Caco-2 (cell line): ENCODE measurements at regions not wholly inside any gene's neighbourhood (a gene's known extent, or its start where the extent isn't known, plus 50 kb on each side); places are given as distances from the start of the nearest gene placed in this dataset.

Experiments used
- BruUV-seq: library from RNA; stranded (reverse); fragments of 400-500 nt; replicated peaks from 2 replicates; lab custom pipeline; 2021; lab: Mats Ljungman, UMichigan
- CTCF ChIA-PET: fragments of 300-600 bp; sonication (Branson Sonifier 250); formaldehyde crosslinking; loops from one replicate; lab custom pipeline; 2022; ENCODE audit warnings: antibody characterized with exemption; lab: Charles Lee
- POLR2A ChIA-PET: fragments of 300-600 bp; sonication (Branson Sonifier 250); formaldehyde crosslinking; loops from one replicate; lab custom pipeline; 2022; ENCODE audit warnings: antibody characterized with exemption; lab: Charles Lee
- DNase-seq, 2 experiments: peaks; one replicate each; pipeline versions ENCODE4 v3.0.0 to v3.0.0-alpha.2; 2020 to 2022
- H3K27me3 ChIP-seq: replicated peaks from 2 replicates; pipeline ENCODE4 v1.6.0; 2011; ENCODE audit warnings: low read length; ENCODE audit not compliant: control insufficient read depth, insufficient read depth
- H3K36me3 ChIP-seq: 2 replicates; pipeline ENCODE4 v1.5.1; 2011; ENCODE audit warnings: low read length; ENCODE audit not compliant: control insufficient read depth, insufficient read depth
- H3K4me1 ChIP-seq: fragments of 250-450 bp; sonication (Bioruptor Pico); 2 replicates; pipeline ENCODE4 v1.5.1; 2020; ENCODE audit warnings: mild to moderate bottlenecking
- H3K4me3 ChIP-seq: 2 replicates; pipeline ENCODE4 v1.5.1; 2011; ENCODE audit warnings: low read depth, mild to moderate bottlenecking, control low read depth, low read length
- H3K9me3 ChIP-seq: fragments of 250-450 bp; sonication (Bioruptor Pico); 2 replicates; pipeline ENCODE4 v1.5.1; 2020; ENCODE audit warnings: mild to moderate bottlenecking, moderate library complexity
- H3K27ac Mint-ChIP-seq: one replicate; pipeline ENCODE4 v1.8.0; 2022; ENCODE audit warnings: mixed read lengths; ENCODE audit not compliant: unreplicated experiment
- H3K27me3 Mint-ChIP-seq: one replicate; pipeline ENCODE4 v1.8.0; 2022; ENCODE audit warnings: mixed read lengths; ENCODE audit not compliant: insufficient read depth, unreplicated experiment
- H3K36me3 Mint-ChIP-seq: one replicate; pipeline ENCODE4 v1.8.0; 2022; ENCODE audit warnings: mild to moderate bottlenecking, mixed read lengths; ENCODE audit not compliant: insufficient read depth, unreplicated experiment
- H3K4me1 Mint-ChIP-seq: one replicate; pipeline ENCODE4 v1.8.0; 2022; ENCODE audit warnings: low read depth, mixed read lengths; ENCODE audit not compliant: unreplicated experiment
- H3K4me3 Mint-ChIP-seq: one replicate; pipeline ENCODE4 v1.8.0; 2022; ENCODE audit warnings: mild to moderate bottlenecking, moderate library complexity, mixed read lengths; ENCODE audit not compliant: unreplicated experiment
- H3K9me3 Mint-ChIP-seq: one replicate; pipeline ENCODE4 v1.8.0; 2022; ENCODE audit warnings: mixed read lengths; ENCODE audit not compliant: unreplicated experiment
- CTCF ChIP-seq, 2 experiments: fragments of 200-600 bp in 1 of 2; IDR thresholded peaks; 1 replicate in 1 of 2; 2 replicates in 1 of 2; pipeline versions ENCODE4 v1.5.1 to v1.8.0; 2011 to 2022; ENCODE audit warnings: antibody characterized with exemption in 1 of 2, control low read depth in 1 of 2, inconsistent platforms in 1 of 2, low read depth in 1 of 2, low read length in 1 of 2, mild to moderate bottlenecking in 1 of 2, moderate library complexity in 1 of 2; ENCODE audit not compliant: insufficient read depth in 1 of 2, severe bottlenecking in 1 of 2, unreplicated experiment in 1 of 2
- intact Hi-C: fragments of 100-400 bp; cut with micrococcal nuclease; formaldehyde crosslinking; loops from one replicate; pipeline ENCODE4 v1.10.0; 2022; ENCODE audit not compliant: unreplicated experiment

- Mint-ChIP-seq H3K27me3 (no peaks in the 10 kb centered on the region), H3K27ac (no peak overlapping the region), H3K9me3 (no peaks in the 10 kb centered on the region), H3K4me1 (no peaks in the 10 kb centered on the region), H3K36me3 (no peaks in the 10 kb centered on the region), H3K4me3 (no peak overlapping the region)
- H3K4me3 ChIP-seq = no peak overlapping the region
- H3K4me1 ChIP-seq = peaks cover 7% of the 10 kb centered on the region
- H3K9me3 ChIP-seq = no peaks in the 10 kb centered on the region
- ChIA-PET CTCF (no interaction called here), POLR2A (no interaction called here)
- H3K27me3 ChIP-seq = no peaks in the 10 kb centered on the region
- BruUV-seq = no TSS peak
- no peaks in the 10 kb centered on the region for H3K36me3 ChIP-seq
- no peak for TF ChIP-seq CTCF (IDR thresholded peaks at IDR 0.05; ENCODE audit: insufficient read depth in 1 of 2, low read depth in 1 of 2, low read length in 1 of 2, severe bottlenecking in 1 of 2, unreplicated experiment in 1 of 2)
- intact Hi-C loops = loop anchor here (1.0 to 10.0 kb wide), 3 partner anchors 49 to 466 kb away; no protein-coding TSS in a partner anchor
- no peak for DNase-seq
Measured at GRCh38 chr1:98002288-98002687, 81.5 kb upstream of the DPYD start.

- no peaks in the 10 kb centered on the region for H3K9me3 ChIP-seq
- POLR2A ChIA-PET = no interaction called here
- intact Hi-C loops = loop anchor here (1.0 to 10.0 kb wide), 3 partner anchors 49 to 467 kb away; no protein-coding TSS in a partner anchor
Measured at GRCh38 chr1:98001764-98002163, 80.9 kb upstream of the DPYD start.

GRCh38 chr1:97999320-97999719, 78.5 kb upstream of the DPYD start:
- Mint-ChIP-seq H3K4me1 (no peaks in the 10 kb centered on the region), H3K27me3 (no peaks in the 10 kb centered on the region), H3K9me3 (no peaks in the 10 kb centered on the region), H3K36me3 (no peaks in the 10 kb centered on the region), H3K27ac (no peak overlapping the region), H3K4me3 (no peak overlapping the region)
- no peak for DNase-seq
- no TSS peak for BruUV-seq
- no peak overlapping the region for H3K4me3 ChIP-seq
- TF ChIP-seq CTCF (IDR thresholded peaks at IDR 0.05; ENCODE audit: insufficient read depth in 1 of 2, low read depth in 1 of 2, low read length in 1 of 2, severe bottlenecking in 1 of 2, unreplicated experiment in 1 of 2) = no peak
- no peaks in the 10 kb centered on the region for H3K36me3 ChIP-seq
- intact Hi-C loops = no loop called here
- POLR2A ChIA-PET = no interaction called here
- CTCF ChIA-PET = no interaction called here
- H3K27me3 ChIP-seq = no peaks in the 10 kb centered on the region
- peaks cover 7% of the 10 kb centered on the region for H3K4me1 ChIP-seq
- no peaks in the 10 kb centered on the region for H3K9me3 ChIP-seq

More at GRCh38 chr1:98001764-98002163, 80.9 kb upstream of the DPYD start:
- no peaks in the 10 kb centered on the region for H3K9me3 Mint-ChIP-seq
- no TSS peak for BruUV-seq
- no peak overlapping the region for H3K4me3 Mint-ChIP-seq
- Histone ChIP-seq H3K36me3 (no peaks in the 10 kb centered on the region), H3K4me1 (peaks cover 7% of the 10 kb centered on the region), H3K4me3 (no peak overlapping the region), H3K27me3 (no peaks in the 10 kb centered on the region)
- no peaks in the 10 kb centered on the region for H3K4me1 Mint-ChIP-seq
- no peaks in the 10 kb centered on the region for H3K27me3 Mint-ChIP-seq
- no peak for DNase-seq
- CTCF ChIA-PET = no interaction called here
- TF ChIP-seq CTCF (IDR thresholded peaks at IDR 0.05; ENCODE audit: insufficient read depth in 1 of 2, low read depth in 1 of 2, low read length in 1 of 2, severe bottlenecking in 1 of 2, unreplicated experiment in 1 of 2) = peak in 1 of 2 experiments; percentile 15
- no peaks in the 10 kb centered on the region for H3K36me3 Mint-ChIP-seq
- no peak overlapping the region for H3K27ac Mint-ChIP-seq
